ENCODE measurements at regions not wholly inside any gene's neighbourhood (a gene's known extent, or its start where the extent isn't known, plus 50 kb on each side); places are given as distances from the start of the nearest gene placed in this dataset.

- TF ChIP-seq, protein P1, sequence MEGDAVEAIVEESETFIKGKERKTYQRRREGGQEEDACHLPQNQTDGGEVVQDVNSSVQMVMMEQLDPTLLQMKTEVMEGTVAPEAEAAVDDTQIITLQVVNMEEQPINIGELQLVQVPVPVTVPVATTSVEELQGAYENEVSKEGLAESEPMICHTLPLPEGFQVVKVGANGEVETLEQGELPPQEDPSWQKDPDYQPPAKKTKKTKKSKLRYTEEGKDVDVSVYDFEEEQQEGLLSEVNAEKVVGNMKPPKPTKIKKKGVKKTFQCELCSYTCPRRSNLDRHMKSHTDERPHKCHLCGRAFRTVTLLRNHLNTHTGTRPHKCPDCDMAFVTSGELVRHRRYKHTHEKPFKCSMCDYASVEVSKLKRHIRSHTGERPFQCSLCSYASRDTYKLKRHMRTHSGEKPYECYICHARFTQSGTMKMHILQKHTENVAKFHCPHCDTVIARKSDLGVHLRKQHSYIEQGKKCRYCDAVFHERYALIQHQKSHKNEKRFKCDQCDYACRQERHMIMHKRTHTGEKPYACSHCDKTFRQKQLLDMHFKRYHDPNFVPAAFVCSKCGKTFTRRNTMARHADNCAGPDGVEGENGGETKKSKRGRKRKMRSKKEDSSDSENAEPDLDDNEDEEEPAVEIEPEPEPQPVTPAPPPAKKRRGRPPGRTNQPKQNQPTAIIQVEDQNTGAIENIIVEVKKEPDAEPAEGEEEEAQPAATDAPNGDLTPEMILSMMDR (IDR thresholded peaks at IDR 0.05; ENCODE audit: insufficient read depth, low read length): no peak
- no peak for TF ChIP-seq GABPA (IDR thresholded peaks at IDR 0.05; ENCODE audit: low read depth)
- TF ChIP-seq SPI1 (IDR thresholded peaks at IDR 0.05; ENCODE audit: borderline replicate concordance, low read depth): no peak
These were observed 251.9 kb upstream of the FAT3 start for GRCh38 chr11:91972665-91973266.
